HL-60 (cell line): ENCODE measurements at regions not wholly inside any gene's neighbourhood (a gene's known extent, or its start where the extent isn't known, plus 50 kb on each side); places are given as distances from the start of the nearest gene placed in this dataset.

Experiments used
- DNase-seq, 2 experiments: peaks; one replicate each; pipeline ENCODE4 v3.0.0-alpha.2; 2010 to 2020; ENCODE audit warnings: low read depth in 1 of 2, low spot score in 1 of 2
- H3K27ac ChIP-seq: fragments of 250-450 bp; sonication (Bioruptor Pico); replicated peaks from 2 replicates; pipeline ENCODE4 v1.5.1; 2020; ENCODE audit warnings: mild to moderate bottlenecking, moderate library complexity
- H3K27me3 ChIP-seq: fragments of 250-450 bp; sonication (Bioruptor Pico); 2 replicates; pipeline ENCODE4 v1.5.1; 2021; ENCODE audit warnings: mild to moderate bottlenecking, moderate library complexity; ENCODE audit not compliant: insufficient read depth, poor library complexity, severe bottlenecking
- H3K4me3 ChIP-seq: replicated peaks from 2 replicates; pipeline ENCODE4 v1.5.1; 2011; ENCODE audit warnings: mild to moderate bottlenecking, control low read depth, low read length; ENCODE audit not compliant: insufficient read depth
- GABPA ChIP-seq: IDR thresholded peaks from 2 replicates; pipeline ENCODE4 v1.6.1; 2012; ENCODE audit warnings: low read depth
- POLR2AphosphoS5 ChIP-seq: IDR thresholded peaks from 2 replicates; pipeline ENCODE4 v1.6.1; 2012; ENCODE audit warnings: low read depth
- SPI1 ChIP-seq: IDR thresholded peaks from 2 replicates; pipeline ENCODE4 v1.6.1; 2012; ENCODE audit warnings: low read depth, mild to moderate bottlenecking, borderline replicate concordance
- TF ChIP-seq, protein P1 (sequence below): IDR thresholded peaks from one replicate; pipeline ENCODE4 v1.5.1; 2011; ENCODE audit warnings: low read length, control low read depth, inconsistent platforms; ENCODE audit not compliant: insufficient read depth
- TF ChIP-seq, protein P2 (sequence below): IDR thresholded peaks from 2 replicates; pipeline ENCODE4 v1.6.1; 2012; ENCODE audit warnings: low read depth; ENCODE audit not compliant: insufficient replicate concordance

DNA sequence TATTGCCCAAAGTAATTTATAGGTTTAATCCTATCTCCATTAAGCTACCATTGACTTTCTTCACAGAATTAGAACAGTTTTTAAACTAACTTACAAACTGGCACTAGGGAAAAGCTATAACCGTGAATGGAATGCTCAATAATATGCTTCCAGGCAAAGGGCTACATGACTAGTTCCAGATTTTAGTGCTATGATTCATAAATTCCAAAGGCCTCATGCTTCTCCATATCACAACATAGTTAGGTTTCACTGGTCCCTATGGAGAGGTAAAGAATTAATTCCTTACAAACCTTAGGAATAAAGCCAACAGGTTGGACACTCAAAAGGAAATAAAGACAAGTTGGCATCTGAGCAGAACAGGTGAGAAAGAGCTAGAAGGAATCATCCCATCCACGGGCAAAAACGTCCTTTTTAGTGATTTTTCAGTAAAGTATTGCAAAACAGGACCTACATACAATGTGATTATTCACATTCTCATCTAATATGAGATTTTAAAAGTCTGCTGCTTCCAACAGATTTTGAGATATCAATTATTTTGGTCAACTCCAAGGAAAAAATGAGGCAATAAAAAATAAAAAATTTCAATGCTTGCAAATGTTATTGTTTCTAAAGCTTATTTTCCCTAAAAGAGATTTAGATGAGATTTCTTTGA is 97.0 kb upstream of the TARS1 start:
- Histone ChIP-seq H3K4me3 (no peak overlapping the region), H3K27me3 (no peaks in the 10 kb centered on the region), H3K27ac (no peak overlapping the region)
- TF ChIP-seq, protein P1, sequence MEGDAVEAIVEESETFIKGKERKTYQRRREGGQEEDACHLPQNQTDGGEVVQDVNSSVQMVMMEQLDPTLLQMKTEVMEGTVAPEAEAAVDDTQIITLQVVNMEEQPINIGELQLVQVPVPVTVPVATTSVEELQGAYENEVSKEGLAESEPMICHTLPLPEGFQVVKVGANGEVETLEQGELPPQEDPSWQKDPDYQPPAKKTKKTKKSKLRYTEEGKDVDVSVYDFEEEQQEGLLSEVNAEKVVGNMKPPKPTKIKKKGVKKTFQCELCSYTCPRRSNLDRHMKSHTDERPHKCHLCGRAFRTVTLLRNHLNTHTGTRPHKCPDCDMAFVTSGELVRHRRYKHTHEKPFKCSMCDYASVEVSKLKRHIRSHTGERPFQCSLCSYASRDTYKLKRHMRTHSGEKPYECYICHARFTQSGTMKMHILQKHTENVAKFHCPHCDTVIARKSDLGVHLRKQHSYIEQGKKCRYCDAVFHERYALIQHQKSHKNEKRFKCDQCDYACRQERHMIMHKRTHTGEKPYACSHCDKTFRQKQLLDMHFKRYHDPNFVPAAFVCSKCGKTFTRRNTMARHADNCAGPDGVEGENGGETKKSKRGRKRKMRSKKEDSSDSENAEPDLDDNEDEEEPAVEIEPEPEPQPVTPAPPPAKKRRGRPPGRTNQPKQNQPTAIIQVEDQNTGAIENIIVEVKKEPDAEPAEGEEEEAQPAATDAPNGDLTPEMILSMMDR = no peak
- TF ChIP-seq SPI1 (no peak), POLR2AphosphoS5 (no peak), GABPA (no peak)
- TF ChIP-seq, protein P2, sequence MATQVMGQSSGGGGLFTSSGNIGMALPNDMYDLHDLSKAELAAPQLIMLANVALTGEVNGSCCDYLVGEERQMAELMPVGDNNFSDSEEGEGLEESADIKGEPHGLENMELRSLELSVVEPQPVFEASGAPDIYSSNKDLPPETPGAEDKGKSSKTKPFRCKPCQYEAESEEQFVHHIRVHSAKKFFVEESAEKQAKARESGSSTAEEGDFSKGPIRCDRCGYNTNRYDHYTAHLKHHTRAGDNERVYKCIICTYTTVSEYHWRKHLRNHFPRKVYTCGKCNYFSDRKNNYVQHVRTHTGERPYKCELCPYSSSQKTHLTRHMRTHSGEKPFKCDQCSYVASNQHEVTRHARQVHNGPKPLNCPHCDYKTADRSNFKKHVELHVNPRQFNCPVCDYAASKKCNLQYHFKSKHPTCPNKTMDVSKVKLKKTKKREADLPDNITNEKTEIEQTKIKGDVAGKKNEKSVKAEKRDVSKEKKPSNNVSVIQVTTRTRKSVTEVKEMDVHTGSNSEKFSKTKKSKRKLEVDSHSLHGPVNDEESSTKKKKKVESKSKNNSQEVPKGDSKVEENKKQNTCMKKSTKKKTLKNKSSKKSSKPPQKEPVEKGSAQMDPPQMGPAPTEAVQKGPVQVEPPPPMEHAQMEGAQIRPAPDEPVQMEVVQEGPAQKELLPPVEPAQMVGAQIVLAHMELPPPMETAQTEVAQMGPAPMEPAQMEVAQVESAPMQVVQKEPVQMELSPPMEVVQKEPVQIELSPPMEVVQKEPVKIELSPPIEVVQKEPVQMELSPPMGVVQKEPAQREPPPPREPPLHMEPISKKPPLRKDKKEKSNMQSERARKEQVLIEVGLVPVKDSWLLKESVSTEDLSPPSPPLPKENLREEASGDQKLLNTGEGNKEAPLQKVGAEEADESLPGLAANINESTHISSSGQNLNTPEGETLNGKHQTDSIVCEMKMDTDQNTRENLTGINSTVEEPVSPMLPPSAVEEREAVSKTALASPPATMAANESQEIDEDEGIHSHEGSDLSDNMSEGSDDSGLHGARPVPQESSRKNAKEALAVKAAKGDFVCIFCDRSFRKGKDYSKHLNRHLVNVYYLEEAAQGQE = no peak
- no peak for DNase-seq

DNA sequence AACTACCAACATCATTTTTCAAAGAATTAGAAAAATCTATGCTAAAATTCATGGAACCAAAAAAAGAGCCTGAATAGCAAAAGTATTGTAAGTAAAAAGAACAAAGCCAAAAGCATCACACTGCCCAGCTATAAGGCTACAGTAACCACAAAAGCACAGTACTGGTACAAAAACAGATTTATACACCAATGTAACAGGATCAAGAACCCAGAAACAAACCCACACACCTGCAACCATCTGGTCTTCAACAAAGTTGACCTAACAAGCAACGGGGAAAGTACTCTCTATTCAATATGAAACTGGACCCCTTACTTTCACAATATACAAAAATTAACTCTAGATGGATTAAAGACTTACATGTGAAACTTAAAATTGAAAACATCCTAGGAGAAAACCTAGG is 94.2 kb upstream of the TARS1 start:
- Histone ChIP-seq H3K27me3 (no peaks in the 10 kb centered on the region), H3K27ac (no peak overlapping the region), H3K4me3 (no peak overlapping the region)
- TF ChIP-seq POLR2AphosphoS5 (no peak), SPI1 (no peak), GABPA (no peak)
- TF ChIP-seq, protein P1 = no peak
- TF ChIP-seq, protein P2 = no peak
- DNase-seq = no peak

DNA sequence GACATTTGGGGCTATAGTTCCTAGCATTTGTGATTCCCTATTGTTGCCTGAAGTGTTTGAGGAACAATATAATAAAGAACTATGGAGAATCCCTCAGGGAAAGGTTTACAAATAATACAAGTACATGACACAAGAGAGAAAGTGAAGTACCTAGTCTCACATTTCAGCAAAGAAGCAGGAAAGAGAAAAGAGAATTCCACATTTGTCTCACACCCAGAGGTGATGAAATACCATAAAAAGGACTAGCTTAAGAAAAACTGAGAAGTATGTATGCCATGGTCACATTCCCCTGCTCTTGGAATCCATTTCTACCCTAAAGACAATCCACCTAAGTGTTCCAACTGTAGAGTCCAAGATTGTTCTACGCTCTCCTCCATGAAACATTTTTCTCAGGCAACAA is 79.0 kb upstream of the TARS1 start:
- no peak overlapping the region for H3K4me3 ChIP-seq
- DNase-seq = no peak
- no peaks in the 10 kb centered on the region for H3K27me3 ChIP-seq
- no peak for TF ChIP-seq SPI1
- TF ChIP-seq, protein P1 = no peak
- TF ChIP-seq, protein P2 = no peak
- TF ChIP-seq GABPA = no peak
- TF ChIP-seq POLR2AphosphoS5 = no peak
- H3K27ac ChIP-seq = no peak overlapping the region
